A172 (cell line): ENCODE measurements at regions not wholly inside any gene's neighbourhood (a gene's known extent, or its start where the extent isn't known, plus 50 kb on each side); places are given as distances from the start of the nearest gene placed in this dataset.

Experiments used
- DNase-seq: peaks from one replicate; pipeline ENCODE4 v3.0.0-alpha.2; 2015; ENCODE audit warnings: low spot score

DNA sequence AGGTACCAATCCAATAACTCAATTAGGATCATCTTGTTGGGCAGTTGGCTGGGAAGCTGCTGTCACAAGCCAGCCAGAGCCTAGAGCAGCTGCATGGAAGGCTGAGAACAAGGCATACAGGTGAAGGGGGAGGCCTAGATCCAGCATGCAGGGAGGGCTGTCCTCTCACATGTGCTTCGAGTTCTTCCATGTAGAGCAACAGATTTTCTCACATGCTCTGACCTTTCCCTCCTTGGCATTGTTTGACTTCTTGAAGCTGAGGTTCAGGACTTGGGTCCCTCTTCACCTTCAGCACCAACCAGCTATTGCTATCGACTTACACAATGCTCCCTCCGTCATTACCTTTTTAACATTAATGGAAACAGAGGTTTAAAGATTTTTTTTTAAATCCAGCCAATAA, 257.7 kb downstream of the ATG4C start:
- DNase-seq: no peak

DNA sequence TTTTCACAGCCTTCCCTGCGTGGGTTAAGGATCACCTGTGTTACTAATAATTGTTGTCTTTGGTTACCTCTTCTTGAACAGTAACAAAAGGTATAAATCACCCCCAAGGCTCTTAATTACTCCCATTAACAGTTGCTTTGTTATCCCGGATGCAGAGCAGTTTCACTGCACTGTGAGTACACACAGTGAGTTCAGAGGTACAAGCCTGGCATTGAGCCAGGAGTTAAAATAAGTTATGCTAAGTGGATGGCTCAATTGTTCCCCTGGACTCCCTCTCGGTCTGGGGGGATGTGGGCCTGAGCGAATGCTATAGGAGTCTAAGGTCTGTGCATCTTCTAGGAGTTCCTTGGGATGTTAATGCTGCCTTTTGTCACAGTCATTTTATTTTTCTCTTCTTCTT, 258.3 kb downstream of the ATG4C start:
- no peak for DNase-seq

DNA sequence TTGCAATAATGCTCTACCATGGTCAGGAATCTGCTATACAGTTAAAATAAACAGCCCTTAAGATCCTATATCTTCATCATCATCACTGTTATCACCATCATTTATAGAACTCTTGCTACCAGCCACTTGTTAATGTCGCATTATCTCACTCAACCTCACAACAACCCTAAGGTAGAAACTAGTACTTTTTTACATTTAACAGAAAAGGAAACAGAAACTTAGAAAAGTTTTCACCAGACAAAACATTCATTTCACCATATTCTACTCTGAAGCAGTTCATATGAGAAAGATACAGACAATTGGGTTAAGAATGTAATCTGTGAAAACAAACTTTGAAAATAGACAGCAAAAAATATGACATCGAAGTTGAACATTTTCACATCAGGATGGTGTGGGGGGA, 262.6 kb downstream of the ATG4C start:
- DNase-seq: no peak

DNA sequence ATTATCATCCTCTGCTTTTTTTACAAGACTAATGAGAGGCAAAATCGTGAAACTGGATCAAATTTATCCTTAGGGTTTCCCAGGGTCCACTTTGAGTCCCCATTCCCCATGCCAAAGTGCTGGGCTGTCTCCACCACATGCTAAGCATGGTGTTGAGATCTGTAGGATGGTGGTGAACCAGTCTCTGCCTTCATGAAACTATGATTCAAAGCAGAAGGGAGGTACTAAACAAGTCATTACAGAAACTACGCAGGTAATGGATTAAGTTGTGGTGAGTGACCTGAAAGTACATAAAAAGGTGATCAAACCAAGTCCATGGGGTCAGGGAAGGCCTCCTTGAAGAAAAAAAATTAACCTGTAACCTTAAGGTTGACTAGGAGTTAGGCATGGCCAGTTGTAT, 265.2 kb downstream of the ATG4C start:
- DNase-seq: no peak

DNA sequence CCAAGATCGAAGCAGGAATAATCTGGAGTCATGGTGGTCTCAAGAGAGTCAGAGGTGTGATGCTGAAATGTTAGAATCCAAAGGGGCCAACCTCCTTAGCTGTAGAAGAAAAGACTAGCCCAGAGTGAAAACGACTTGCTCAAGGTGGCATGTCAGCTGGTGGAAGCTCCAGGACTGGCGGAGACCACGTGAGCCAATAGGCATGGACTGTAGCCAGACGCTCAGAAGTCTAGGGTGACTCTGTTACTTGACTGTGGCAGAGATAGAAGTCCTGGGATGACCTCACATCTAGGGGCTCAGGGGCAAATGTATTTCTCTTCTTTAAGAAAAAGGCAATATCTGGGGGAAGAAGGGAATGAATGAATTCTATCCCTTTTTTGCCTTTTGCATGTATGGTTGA, 267.4 kb downstream of the ATG4C start:
- no peak for DNase-seq

DNA sequence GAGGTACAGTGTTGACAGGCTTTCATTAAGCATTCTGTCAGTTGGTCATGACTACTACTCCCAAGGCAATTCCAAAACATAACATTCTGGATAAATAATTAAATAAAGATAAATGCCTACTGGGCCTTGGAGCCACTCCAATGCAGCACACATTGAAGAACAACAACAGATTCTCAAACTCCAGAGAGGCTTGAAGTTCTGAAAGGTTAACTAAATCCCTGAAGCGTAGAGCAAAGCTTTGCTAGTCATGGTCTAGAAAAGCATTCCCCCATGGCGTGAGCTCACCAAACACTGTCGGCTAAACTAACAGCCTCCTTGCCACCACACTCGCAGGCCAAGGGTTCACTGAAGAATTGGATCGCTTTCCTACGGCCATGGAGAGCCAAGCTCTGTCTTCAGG, 268.0 kb downstream of the ATG4C start:
- DNase-seq: no peak

DNA sequence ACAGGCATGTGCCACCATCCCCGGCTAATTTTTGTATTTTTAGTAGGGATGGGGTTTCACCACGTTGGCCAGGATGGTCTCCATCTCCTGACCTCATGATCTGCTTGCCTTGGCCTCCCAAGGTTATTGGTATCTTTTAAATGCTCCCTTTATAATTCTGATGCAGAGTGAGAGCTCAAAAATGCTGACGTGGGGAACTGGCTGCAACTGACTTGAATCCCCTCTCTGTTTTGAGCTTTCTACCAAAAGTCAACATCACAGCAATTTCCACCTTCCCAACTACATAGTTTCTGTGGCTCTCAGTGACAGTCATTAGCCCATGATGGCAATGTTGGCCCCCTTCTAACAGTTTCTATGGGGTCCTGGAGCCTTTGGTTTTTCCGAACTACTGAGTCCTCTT, 268.2 kb upstream of the FOXD3 start:
- no peak for DNase-seq

DNA sequence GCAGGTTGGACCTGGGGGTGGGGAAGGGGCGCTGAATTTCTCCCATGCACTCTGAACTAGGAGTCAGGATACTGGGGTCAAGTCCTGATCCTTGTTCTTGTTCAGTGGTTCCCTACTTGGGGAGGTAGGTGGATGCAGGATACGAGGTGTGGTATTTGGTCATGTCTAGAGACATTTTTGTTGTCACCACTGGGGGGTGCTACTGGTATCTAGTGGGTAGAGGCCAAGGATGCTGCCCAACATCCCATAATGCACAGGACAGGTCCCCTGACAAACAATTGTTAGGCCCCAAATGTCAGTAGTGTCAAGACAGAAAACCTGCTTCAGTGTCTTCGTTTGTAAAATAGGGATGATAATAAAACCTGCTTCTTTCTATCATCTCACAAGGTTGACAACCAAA, 259.0 kb upstream of the FOXD3 start:
- no peak for DNase-seq

DNA sequence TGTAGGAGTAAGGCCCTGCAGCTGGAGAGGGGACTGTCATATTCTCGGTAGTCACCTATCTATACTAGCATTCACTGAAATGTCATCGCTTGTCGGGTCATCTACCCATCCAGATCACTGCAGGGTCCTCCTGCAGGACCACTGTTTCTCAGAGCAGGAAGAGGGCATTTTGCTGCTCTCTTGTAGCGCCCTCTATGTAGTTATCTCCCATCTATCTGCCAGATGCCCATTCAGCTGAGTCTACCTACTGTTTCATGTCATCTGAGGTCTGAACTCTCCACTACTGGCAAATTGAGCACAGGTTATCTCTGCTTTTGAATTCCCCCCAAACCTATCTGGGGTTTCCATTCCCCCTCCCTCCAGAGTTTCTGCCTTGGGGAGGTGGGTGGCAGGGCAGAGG, 258.2 kb upstream of the FOXD3 start:
- no peak for DNase-seq

DNA sequence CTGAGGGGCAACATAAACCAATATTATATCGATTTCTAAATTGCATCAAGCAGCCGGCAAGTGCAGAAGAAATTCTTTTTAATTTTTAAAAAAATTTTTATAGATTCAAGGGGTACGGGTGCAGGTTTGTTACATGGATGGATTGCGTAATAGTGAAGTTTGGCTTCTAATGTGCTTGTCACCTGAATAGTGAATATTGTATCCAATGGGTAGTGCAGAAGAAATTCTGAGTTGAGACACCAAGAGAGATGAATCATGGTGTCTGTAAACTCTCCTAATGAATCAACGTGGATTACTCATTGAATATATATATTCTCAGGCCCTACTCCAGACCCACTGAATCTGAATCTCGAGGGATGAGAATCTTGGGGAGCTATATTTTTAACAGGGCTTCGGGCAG, 253.7 kb upstream of the FOXD3 start:
- peak; percentile 2 for DNase-seq

DNA sequence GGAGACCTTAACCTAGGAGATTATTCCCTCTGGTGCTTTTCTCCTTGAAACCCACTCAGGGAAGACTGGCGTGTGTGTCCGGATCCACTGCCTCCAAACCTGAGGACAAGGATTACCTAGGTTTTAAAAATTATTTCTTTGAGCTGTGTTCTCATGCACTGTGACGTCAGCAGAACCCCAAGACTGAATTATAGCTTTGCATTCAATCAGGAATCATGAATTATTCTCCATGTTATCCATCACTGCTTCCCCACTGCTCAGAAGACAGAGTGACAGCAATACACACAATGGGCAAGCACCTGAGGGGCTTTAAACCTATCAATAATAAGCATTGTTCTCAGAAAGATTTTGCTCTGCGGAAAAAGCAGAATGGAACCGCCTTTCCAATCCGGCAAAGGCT, 253.2 kb upstream of the FOXD3 start:
- DNase-seq: no peak

DNA sequence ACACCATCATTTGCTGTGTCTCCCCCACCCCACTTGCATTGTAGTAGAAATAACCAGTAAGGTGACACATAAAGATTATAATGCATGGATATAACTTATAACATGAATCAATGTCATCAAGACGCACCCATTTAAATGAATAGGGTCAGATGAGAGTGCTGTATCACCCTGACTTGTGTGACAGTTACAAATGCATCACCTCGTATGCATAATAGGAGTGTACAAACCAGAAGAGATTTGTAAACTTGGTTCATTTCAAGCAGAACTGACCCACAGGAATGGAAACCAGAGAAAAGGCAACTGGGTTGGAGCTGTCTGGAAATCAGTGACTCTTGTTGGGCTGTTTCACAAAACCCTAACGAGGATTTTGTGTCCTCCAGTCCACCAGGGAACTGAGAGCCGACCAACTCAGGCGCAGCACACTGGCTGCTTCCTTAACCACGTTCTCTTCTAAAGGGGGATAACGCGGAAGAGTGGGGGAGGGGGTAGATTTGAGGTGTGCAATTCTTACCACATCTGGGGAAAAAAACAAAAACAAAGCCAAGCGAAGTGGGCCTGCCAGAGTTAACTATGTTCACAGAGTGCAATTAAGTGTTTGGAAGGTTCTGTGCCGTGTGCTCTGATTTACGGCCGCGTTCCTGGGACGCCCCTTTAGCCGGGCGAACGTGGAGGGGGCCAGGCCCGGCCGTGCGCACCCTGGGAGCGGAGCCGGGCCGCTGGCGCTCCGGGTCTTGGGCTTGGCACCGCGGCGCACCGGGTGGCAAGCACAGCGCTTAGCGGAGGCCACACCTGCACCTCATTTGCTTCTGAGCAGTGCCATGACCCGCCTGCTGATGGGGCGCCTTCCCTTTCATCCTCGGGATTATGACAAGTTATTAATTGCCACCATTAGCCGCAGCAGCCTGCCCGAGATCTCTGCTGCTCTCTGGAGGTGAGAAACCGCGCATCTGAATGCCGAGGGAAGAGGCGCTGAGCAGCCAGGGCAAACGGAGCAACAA, 248.8 kb upstream of the FOXD3 start:
- no peak for DNase-seq

DNA sequence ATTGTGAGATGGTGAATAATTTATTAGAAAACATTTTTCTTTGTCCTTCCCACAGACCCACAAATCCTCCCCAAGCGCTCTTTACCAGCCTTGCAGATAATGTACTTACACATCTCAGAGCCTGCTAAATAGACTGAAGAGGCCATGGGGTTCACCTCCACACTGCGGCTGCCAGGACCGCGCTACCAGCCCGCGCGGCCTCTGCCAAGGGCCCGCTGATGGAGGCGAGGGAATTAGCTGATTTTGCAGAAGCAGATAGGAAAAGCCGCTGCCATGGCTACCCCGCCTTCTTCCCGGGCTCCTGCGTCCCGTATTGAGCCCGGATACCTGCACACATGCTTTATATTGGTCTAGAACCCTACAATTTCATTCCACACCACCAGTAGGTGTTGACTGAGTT, 248.0 kb upstream of the FOXD3 start:
- no peak for DNase-seq

DNA sequence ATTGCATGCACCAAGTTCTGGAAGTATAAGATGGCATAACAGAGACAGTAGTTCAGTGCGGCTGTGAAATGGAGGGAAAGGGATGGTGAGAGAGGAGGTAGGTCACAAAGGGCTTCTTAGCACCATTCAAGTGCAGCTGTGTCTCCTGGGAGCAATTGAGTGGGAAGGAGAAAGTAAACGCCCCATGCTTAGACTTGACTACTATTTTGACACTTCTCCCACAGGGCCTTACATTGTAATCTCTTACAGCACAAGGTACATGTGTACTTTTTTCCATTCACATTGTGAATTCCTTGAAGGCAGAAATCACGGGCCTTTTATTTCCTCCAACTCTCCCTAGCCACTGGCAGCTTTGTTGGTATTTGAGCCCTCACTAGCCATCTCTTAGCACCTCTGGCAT, 239.6 kb upstream of the FOXD3 start:
- no peak for DNase-seq

DNA sequence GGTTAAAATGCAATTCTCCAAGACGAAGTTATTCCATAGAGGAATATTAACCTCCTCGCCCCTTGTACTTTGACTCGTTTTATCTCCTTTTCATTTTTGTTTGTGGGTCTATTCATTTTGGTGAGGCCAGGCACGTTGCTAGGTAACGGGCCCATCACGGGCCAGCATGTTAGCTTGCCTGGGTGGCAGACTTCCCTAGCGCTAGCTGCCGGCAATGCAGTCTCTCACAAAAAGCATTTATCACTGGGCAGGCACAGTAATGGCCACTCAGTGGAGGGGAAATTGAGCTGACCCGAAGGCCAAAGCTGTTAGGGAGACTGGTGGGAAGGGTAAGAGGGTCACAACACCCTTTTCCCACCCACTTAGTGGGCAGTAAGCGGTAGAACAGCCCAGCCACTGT, 234.4 kb upstream of the FOXD3 start:
- DNase-seq: no peak

DNA sequence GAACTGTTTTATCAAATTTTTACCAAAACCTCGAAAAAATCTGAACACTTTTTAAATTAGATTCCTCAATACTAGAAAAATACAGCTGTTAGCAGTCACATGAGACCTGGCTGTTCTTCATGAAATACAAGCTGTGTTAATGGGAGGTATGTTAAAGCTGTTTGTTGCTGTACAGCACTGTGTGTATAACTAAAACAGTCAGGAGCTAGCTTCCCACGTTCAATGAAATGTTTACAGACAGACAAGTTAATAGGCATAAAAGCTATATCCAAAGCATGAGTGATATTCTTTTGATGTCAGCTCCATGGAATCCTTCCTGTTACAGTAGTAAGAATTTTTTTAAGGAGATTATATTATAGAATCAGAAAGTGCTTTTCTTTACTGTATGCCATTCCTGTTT, 223.2 kb upstream of the FOXD3 start:
- no peak for DNase-seq

DNA sequence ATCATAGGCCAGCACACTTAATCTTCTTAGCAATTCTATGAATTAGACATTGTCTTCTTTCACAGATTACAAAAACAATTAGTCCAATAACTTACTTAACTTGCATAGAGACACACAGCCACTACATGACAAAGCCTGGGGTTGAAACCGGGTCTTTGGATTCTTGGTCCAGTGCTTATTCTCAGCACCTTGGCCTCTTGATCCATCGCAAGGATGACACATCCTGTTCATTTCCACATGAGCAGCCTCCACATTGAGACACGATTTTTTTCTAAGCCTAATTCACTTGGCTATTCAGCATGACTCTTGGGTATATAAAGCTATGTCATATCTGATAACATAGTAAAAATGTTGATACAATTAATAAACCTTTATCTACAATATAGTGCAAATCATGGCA, 221.0 kb upstream of the FOXD3 start:
- no peak for DNase-seq

DNA sequence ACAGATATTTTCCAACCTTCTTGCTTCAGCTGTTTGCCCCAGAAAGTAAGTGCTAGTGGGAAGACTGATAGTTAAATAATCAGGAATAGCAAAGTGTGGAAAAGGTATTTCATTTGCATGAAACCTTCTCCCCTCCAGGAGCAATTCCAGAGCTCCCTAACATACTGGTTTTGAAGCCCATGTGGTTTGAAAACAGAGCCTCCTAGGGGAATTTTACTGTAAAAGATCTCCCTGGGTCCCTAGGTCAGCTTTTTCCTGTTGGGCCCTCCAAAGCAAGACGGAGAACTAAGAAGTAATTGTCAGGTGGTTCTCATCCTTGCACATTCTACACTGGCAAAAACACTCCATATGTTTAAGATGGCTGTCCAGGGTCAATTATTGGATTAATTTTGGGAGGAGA, 218.7 kb upstream of the FOXD3 start:
- DNase-seq: no peak

DNA sequence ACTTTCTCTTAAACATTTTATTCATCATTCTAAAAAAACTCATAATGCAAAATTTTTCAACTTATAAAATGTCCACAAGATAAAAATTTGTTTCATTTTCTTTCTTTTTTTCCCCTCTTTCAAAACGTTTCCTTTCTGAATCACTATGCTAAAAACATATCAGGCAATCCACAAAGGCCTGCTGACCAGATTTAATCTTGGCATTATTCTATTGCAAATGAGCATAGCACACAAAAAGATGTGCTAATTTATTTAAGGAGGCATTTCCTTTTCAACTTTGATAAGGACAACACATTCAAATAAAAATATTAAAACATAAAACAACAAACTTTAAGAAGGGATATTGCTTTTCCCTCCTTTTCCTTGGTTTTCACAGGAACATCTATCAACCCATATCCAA, 215.3 kb upstream of the FOXD3 start:
- DNase-seq: no peak

DNA sequence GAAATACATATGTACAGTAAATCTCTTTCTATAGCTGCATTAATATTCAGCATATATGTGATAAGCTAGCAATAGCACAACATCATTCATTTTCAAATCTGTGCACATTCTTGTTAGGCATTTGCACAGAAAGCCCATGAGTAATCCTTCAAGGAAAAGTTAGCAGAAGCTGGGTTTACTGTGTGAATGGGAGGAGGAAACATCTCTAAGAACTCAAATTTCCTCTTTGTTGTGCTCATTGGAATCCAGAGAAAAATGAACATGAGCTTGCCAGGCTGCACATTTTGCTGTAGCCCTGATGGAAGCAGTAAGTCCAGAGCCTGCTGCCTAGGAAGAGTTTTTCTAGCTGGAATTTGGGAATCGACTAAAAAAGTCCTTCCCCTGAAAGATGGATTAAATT, 214.2 kb upstream of the FOXD3 start:
- peak; percentile 19 for DNase-seq

DNA sequence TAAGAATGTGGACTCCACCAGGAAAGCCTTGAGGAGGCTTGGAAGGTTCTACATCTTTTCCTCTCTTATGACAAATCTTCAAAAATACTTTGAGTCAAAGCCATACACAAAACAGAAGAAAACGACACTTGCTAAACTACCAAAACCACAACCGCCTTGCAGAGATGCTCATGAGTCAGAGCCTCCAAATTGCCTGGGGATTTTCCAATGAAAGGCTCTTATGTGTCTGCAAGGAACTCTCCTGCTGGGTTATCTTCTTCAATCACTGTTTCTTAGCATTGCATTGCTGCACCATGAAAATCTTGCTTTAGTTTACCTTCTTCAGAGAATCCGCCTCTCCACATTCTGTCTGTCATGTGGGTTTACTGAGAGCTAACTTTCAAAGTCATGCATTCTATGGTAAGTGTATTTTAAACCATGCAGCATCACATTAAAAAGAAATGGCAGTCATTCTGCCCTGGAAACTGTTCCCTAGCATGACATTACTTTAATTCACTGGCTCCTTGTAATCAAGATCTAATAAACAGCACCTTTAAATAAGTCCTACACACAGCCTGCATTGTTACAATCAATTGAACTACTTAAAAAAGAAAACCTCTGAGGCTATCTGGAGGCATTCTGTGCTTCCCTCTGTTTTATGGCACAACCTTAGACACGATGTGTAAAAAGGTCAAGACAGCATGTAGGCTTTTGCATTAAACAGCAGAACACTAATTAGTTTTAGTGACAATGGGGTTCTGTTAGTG, 210.0 kb upstream of the FOXD3 start:
- peak; percentile 88 for DNase-seq

DNA sequence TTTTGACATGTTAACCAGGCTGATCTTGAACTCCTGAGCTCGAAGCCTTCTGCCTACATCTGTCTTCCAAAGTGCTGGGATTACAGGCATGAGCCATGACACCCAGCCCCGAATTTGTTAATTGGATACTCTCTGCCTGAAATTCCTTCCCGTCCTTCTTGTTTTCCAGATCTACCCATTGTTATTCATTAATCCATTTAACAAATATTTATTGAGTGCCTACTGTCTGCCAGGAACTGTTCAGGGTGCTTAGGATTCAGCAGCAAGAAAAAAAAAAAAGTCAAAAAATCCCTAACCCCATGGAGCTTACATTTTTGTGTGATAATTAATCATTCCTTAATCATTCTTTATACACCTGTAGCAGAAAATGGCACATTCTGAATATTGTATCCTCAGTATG, 206.8 kb upstream of the FOXD3 start:
- DNase-seq: no peak

DNA sequence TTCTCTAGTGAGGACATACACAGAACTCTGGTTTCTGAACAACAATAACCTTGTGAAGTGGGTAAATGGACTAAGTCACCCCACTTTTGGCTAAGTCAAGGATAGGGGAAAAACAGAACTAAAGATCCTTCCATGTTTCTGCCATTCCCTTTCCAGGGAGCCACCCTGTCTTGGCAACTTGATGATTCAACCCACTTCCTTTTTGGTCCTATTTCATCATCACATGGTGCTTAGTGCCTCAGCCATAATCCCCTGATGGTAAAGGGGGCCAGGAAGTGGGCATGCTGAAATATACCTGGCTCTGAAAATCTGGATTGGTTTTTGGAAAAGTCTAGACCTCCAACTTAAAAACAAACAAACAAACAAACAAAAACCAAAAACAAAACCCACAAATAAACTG, 206.4 kb upstream of the FOXD3 start:
- peak; percentile 50 for DNase-seq
